Mesenchymal stem cell (in vitro differentiated cells and primary cell): ENCODE measurements at regions not wholly inside any gene's neighbourhood (a gene's known extent, or its start where the extent isn't known, plus 50 kb on each side); places are given as distances from the start of the nearest gene placed in this dataset.

Experiments used
- DNase-seq: peaks from one replicate; pipeline ENCODE4 v3.0.0-alpha.2; 2013
- H2AFZ ChIP-seq: one replicate; pipeline ENCODE4 v1.6.1; 2013; ENCODE audit warnings: low read depth, mild to moderate bottlenecking, control low read depth, inconsistent platforms, low read length, moderate library complexity
- H2AK5ac ChIP-seq: 2 replicates; pipeline ENCODE4 v1.6.1; 2013; ENCODE audit warnings: low read length, moderate library complexity, mild to moderate bottlenecking, inconsistent platforms; ENCODE audit not compliant: severe bottlenecking
- H2BK120ac ChIP-seq: one replicate; pipeline ENCODE4 v1.6.1; 2013; ENCODE audit warnings: low read depth, mild to moderate bottlenecking, inconsistent platforms, low read length, moderate library complexity
- H2BK12ac ChIP-seq, 2 experiments: one replicate each; pipeline ENCODE4 v1.6.1; 2013; ENCODE audit warnings: inconsistent platforms in 2 of 2, low read length in 2 of 2, mild to moderate bottlenecking in 2 of 2, moderate library complexity in 2 of 2, control low read depth in 1 of 2
- H2BK15ac ChIP-seq: one replicate; pipeline ENCODE4 v1.6.1; 2013; ENCODE audit warnings: mild to moderate bottlenecking, low read depth, inconsistent platforms; ENCODE audit not compliant: poor library complexity, severe bottlenecking
- H2BK5ac ChIP-seq: 2 replicates; pipeline ENCODE4 v1.6.1; 2013; ENCODE audit warnings: low read depth, mild to moderate bottlenecking, low read length, control low read depth, inconsistent platforms; ENCODE audit not compliant: poor library complexity, severe bottlenecking
- H3K14ac ChIP-seq, 2 experiments: one replicate each; pipeline ENCODE4 v1.6.1; 2013; ENCODE audit warnings: inconsistent platforms in 2 of 2, low read length in 2 of 2, control low read depth in 1 of 2, mild to moderate bottlenecking in 1 of 2, moderate library complexity in 1 of 2
- H3K18ac ChIP-seq, 2 experiments: one replicate each; pipeline ENCODE4 v1.6.1; 2013; ENCODE audit warnings: inconsistent platforms in 2 of 2, low read length in 2 of 2, control low read depth in 1 of 2, low read depth in 1 of 2, mild to moderate bottlenecking in 1 of 2
- H3K23ac ChIP-seq, 2 experiments: one replicate each; pipeline ENCODE4 v1.6.1; 2013; ENCODE audit warnings: inconsistent platforms in 2 of 2, low read length in 2 of 2, mild to moderate bottlenecking in 2 of 2, moderate library complexity in 2 of 2, control low read depth in 1 of 2
- H3K27ac ChIP-seq: 2 replicates; pipeline ENCODE4 v1.5.1; 2013; ENCODE audit warnings: mild to moderate bottlenecking, moderate library complexity, low read length, control low read depth, inconsistent platforms; ENCODE audit not compliant: poor library complexity, severe bottlenecking
- H3K27me3 ChIP-seq, 2 experiments: 2 replicates each; pipeline versions ENCODE4 v1.6.1 to v1.7.0; 2013; ENCODE audit warnings: low read length in 2 of 2, mild to moderate bottlenecking in 2 of 2, moderate library complexity in 2 of 2, control low read depth in 1 of 2, inconsistent platforms in 1 of 2; ENCODE audit not compliant: control insufficient read depth in 1 of 2, insufficient read depth in 1 of 2
- H3K36me3 ChIP-seq, 2 experiments: 2 replicates each; pipeline versions ENCODE4 v1.6.1 to v1.7.0; 2013; ENCODE audit warnings: low read length in 2 of 2, control low read depth in 1 of 2, inconsistent platforms in 1 of 2, low read depth in 1 of 2, mild to moderate bottlenecking in 1 of 2; ENCODE audit not compliant: insufficient read depth in 2 of 2, control insufficient read depth in 1 of 2
- H3K4ac ChIP-seq, 2 experiments: one replicate each; pipeline ENCODE4 v1.6.1; 2013; ENCODE audit warnings: inconsistent platforms in 2 of 2, low read length in 2 of 2, mild to moderate bottlenecking in 2 of 2, moderate library complexity in 2 of 2, control low read depth in 1 of 2, low read depth in 1 of 2
- H3K4me1 ChIP-seq: 2 replicates; pipeline ENCODE4 v1.6.1; 2013; ENCODE audit warnings: low read depth, low read length, control low read depth; ENCODE audit not compliant: control insufficient read depth, insufficient read depth
- H3K4me2 ChIP-seq: 2 replicates; pipeline ENCODE4 v1.6.1; 2013; ENCODE audit warnings: low read length, mild to moderate bottlenecking, inconsistent platforms; ENCODE audit not compliant: poor library complexity, severe bottlenecking
- H3K4me3 ChIP-seq, 2 experiments: 2 replicates each; pipeline versions ENCODE4 v1.5.1 to v1.7.0; 2013; ENCODE audit warnings: low read length in 2 of 2, mild to moderate bottlenecking in 2 of 2, control low read depth in 1 of 2, low read depth in 1 of 2; ENCODE audit not compliant: insufficient read depth in 1 of 2
- H3K79me1 ChIP-seq: replicated peaks from 2 replicates; pipeline ENCODE4 v1.6.1; 2013; ENCODE audit warnings: mild to moderate bottlenecking, control low read depth, low read length, inconsistent platforms; ENCODE audit not compliant: poor library complexity, severe bottlenecking
- H3K9ac ChIP-seq: 2 replicates; pipeline ENCODE4 v1.7.0; 2013; ENCODE audit warnings: mild to moderate bottlenecking, low read length, moderate library complexity
- H3K9me3 ChIP-seq: 2 replicates; pipeline ENCODE4 v1.7.0; 2013; ENCODE audit warnings: mild to moderate bottlenecking, low read length; ENCODE audit not compliant: control insufficient read depth
- H4K8ac ChIP-seq: one replicate; pipeline ENCODE4 v1.6.1; 2013; ENCODE audit warnings: inconsistent platforms, mild to moderate bottlenecking, low read length, moderate library complexity
- H4K91ac ChIP-seq: one replicate; pipeline ENCODE4 v1.6.1; 2013; ENCODE audit warnings: mild to moderate bottlenecking, low read length, inconsistent platforms
- WGBS: methylation state at CpG from one replicate; pipeline ENCODE4 v1.1.7; 2013; ENCODE audit warnings: mixed read lengths; 5-methylcytosine and 5-hydroxymethylcytosine counted together

- Histone ChIP-seq H3K4me1 (no peaks in the 10 kb centered on the region), H3K9me3 (no peaks in the 10 kb centered on the region), H3K9ac (no peak overlapping the region), H3K4me3 (no peak overlapping the region), H2BK5ac (no peak overlapping the region), H3K36me3 (no peaks in the 10 kb centered on the region), H3K18ac (no peak overlapping the region), H3K4me2 (no peak overlapping the region), H3K27ac (no peak overlapping the region), H2AK5ac (no peak overlapping the region), H4K91ac (no peak overlapping the region), H3K23ac (no peak overlapping the region), H3K27me3 (no peaks in the 10 kb centered on the region), H3K14ac (no peak overlapping the region), H3K79me1 (no peaks in the 10 kb centered on the region), H2BK120ac (no peak overlapping the region), H2AFZ (no peak overlapping the region), H2BK12ac (no peak overlapping the region), H4K8ac (no peak overlapping the region), H2BK15ac (no peak overlapping the region), H3K4ac (no peak overlapping the region)
- DNase-seq, result no peak
- WGBS, result 63% methylated on average over 1 of the region's 1 CpG
Observed at GRCh38 chr4:66805582-66805981, 739.7 kb downstream of the CENPC start.

- Histone ChIP-seq H3K4me3 (no peak overlapping the region), H3K4me1 (no peaks in the 10 kb centered on the region), H3K4ac (no peak overlapping the region), H2AFZ (no peak overlapping the region), H2BK15ac (no peak overlapping the region), H2AK5ac (no peak overlapping the region), H3K23ac (no peak overlapping the region), H3K36me3 (no peaks in the 10 kb centered on the region), H2BK12ac (no peak overlapping the region), H3K9me3 (no peaks in the 10 kb centered on the region), H3K27ac (no peak overlapping the region), H4K8ac (no peak overlapping the region), H3K9ac (no peak overlapping the region), H2BK120ac (no peak overlapping the region), H3K14ac (no peak overlapping the region), H2BK5ac (no peak overlapping the region), H3K4me2 (no peak overlapping the region), H3K27me3 (no peaks in the 10 kb centered on the region), H3K18ac (no peak overlapping the region), H3K79me1 (no peaks in the 10 kb centered on the region), H4K91ac (no peak overlapping the region)
- no peak for DNase-seq
- 64% methylated on average over 2 of the region's 3 CpGs for WGBS
Observed at GRCh38 chr4:66804979-66805378, 740.3 kb downstream of the CENPC start.

- H4K8ac ChIP-seq, result no peak overlapping the region
- no peak overlapping the region for H3K9ac ChIP-seq
- H3K23ac ChIP-seq, result no peak overlapping the region
- no CpG with 5 or more reads among the region's 2 CpGs for WGBS
- H3K36me3 ChIP-seq, result no peaks in the 10 kb centered on the region
- no peak overlapping the region for H2BK120ac ChIP-seq
- H3K14ac ChIP-seq, result no peak overlapping the region
- H3K27ac ChIP-seq, result no peak overlapping the region
- no peaks in the 10 kb centered on the region for H3K9me3 ChIP-seq
- H2AK5ac ChIP-seq, result no peak overlapping the region
- H2AFZ ChIP-seq, result no peak overlapping the region
- no peak overlapping the region for H2BK5ac ChIP-seq
- no peak overlapping the region for H3K18ac ChIP-seq
- H3K4ac ChIP-seq, result no peak overlapping the region
- H4K91ac ChIP-seq, result no peak overlapping the region
- H2BK15ac ChIP-seq, result no peak overlapping the region
- H3K4me2 ChIP-seq, result no peak overlapping the region
- no peaks in the 10 kb centered on the region for H3K27me3 ChIP-seq
- H3K4me1 ChIP-seq, result no peaks in the 10 kb centered on the region
- H3K4me3 ChIP-seq, result no peak overlapping the region
- no peak for DNase-seq
- H2BK12ac ChIP-seq, result no peak overlapping the region
- H3K79me1 ChIP-seq, result no peaks in the 10 kb centered on the region
Observed at GRCh38 chr4:66797608-66798007, 747.7 kb downstream of the CENPC start.

GRCh38 chr4:66795724-66796123 lies 749.6 kb downstream of the CENPC start:
- H3K4me2 ChIP-seq, result no peak overlapping the region
- no peak overlapping the region for H4K91ac ChIP-seq
- H3K27ac ChIP-seq, result no peak overlapping the region
- no peak overlapping the region for H4K8ac ChIP-seq
- H3K4ac ChIP-seq, result no peak overlapping the region
- H3K27me3 ChIP-seq, result no peaks in the 10 kb centered on the region
- H3K4me3 ChIP-seq, result no peak overlapping the region
- H2BK12ac ChIP-seq, result no peak overlapping the region
- no peak overlapping the region for H2AFZ ChIP-seq
- no peak overlapping the region for H2BK5ac ChIP-seq
- H3K23ac ChIP-seq, result no peak overlapping the region
- DNase-seq, result no peak
- no peak overlapping the region for H2BK120ac ChIP-seq
- H3K36me3 ChIP-seq, result no peaks in the 10 kb centered on the region
- no peak overlapping the region for H3K18ac ChIP-seq
- no peaks in the 10 kb centered on the region for H3K9me3 ChIP-seq
- H3K9ac ChIP-seq, result no peak overlapping the region
- H2AK5ac ChIP-seq, result no peak overlapping the region
- no peak overlapping the region for H2BK15ac ChIP-seq
- H3K4me1 ChIP-seq, result no peaks in the 10 kb centered on the region
- no peak overlapping the region for H3K14ac ChIP-seq
- WGBS, result 88% methylated on average over 3 of the region's 3 CpGs
- H3K79me1 ChIP-seq, result no peaks in the 10 kb centered on the region
